IMR-90 (cell line): ENCODE measurements at regions not wholly inside any gene's neighbourhood (a gene's known extent, or its start where the extent isn't known, plus 50 kb on each side); places are given as distances from the start of the nearest gene placed in this dataset.
A peak's percentile ranks its signal among the peaks of the same experiment; 100 is the strongest.

Experiments used
- ATAC-seq: fragments of 200-7000 bp; cut with Tn5 transposase; 2 replicates; pipeline ENCODE4 v1.9.1; 2020; ENCODE audit warnings: low read depth, mild to moderate bottlenecking, moderate library complexity
- BruUV-seq: library from RNA; stranded (reverse); fragments of 400-500 nt; replicated peaks from 2 replicates; lab custom pipeline; 2021; lab: Mats Ljungman, UMichigan
- CTCF ChIA-PET: fragments of 300-600 bp; formaldehyde crosslinking; extraction: SDS; loops from one replicate; lab custom pipeline; 2021; ENCODE audit warnings: antibody characterized with exemption; lab: Yijun Ruan, JAX
- POLR2A ChIA-PET: fragments of 300-600 bp; sonication (Branson Sonifier 250); formaldehyde crosslinking; loops from one replicate; lab custom pipeline; 2022; ENCODE audit warnings: antibody characterized with exemption; ENCODE audit not compliant: unreplicated experiment; lab: Charles Lee
- DNase-seq: peaks from one replicate; pipeline ENCODE4 v3.0.0; 2013
- H2AFZ ChIP-seq: replicated peaks from 2 replicates; pipeline ENCODE3; 2013; ENCODE audit warnings: low read length, mild to moderate bottlenecking; ENCODE audit not compliant: poor library complexity
- H2AK5ac ChIP-seq: 2 replicates; pipeline ENCODE4 v1.6.1; 2013; ENCODE audit warnings: low read depth, low read length, inconsistent platforms
- H2AK9ac ChIP-seq: replicated peaks from 2 replicates; pipeline ENCODE3; 2013; ENCODE audit warnings: mild to moderate bottlenecking, low read depth, low read length, moderate library complexity; ENCODE audit not compliant: poor library complexity
- H2BK120ac ChIP-seq: 2 replicates; pipeline ENCODE4 v1.6.1; 2013; ENCODE audit warnings: low read depth, low read length, inconsistent platforms
- H2BK15ac ChIP-seq: 3 replicates; pipeline ENCODE4 v1.6.1; 2013; ENCODE audit warnings: low read depth, low read length, inconsistent platforms
- H2BK20ac ChIP-seq: 2 replicates; pipeline ENCODE4 v1.6.1; 2013; ENCODE audit warnings: low read depth, mild to moderate bottlenecking, inconsistent platforms, low read length, moderate library complexity
- H2BK5ac ChIP-seq: 2 replicates; pipeline ENCODE4 v1.6.1; 2013; ENCODE audit warnings: mild to moderate bottlenecking, low read depth, low read length, inconsistent platforms; ENCODE audit not compliant: poor library complexity, severe bottlenecking
- H3K14ac ChIP-seq: replicated peaks from 2 replicates; pipeline ENCODE4 v1.6.1; 2013; ENCODE audit warnings: low read depth, low read length, inconsistent platforms
- H3K18ac ChIP-seq: 2 replicates; pipeline ENCODE4 v1.6.1; 2013; ENCODE audit warnings: low read depth, low read length, control low read depth
- H3K23ac ChIP-seq: 2 replicates; pipeline ENCODE4 v1.6.1; 2013; ENCODE audit warnings: low read depth, low read length, inconsistent platforms
- H3K27ac ChIP-seq: 2 replicates; pipeline ENCODE4 v1.5.1; 2013; ENCODE audit warnings: mild to moderate bottlenecking, control low read depth, low read length; ENCODE audit not compliant: insufficient read depth
- H3K27me3 ChIP-seq: 2 replicates; pipeline ENCODE4 v1.6.1; 2013; ENCODE audit warnings: low read length; ENCODE audit not compliant: control insufficient read depth, insufficient read depth
- H3K36me3 ChIP-seq: 2 replicates; pipeline ENCODE4 v1.6.1; 2013; ENCODE audit warnings: low read length, mixed read lengths; ENCODE audit not compliant: control insufficient read depth, insufficient read depth
- H3K4ac ChIP-seq: 2 replicates; pipeline ENCODE4 v1.6.1; 2013; ENCODE audit warnings: low read depth, low read length, inconsistent platforms
- H3K4me1 ChIP-seq: 2 replicates; pipeline ENCODE4 v1.6.1; 2013; ENCODE audit warnings: low read length, mixed read lengths; ENCODE audit not compliant: control insufficient read depth, insufficient read depth
- H3K4me2 ChIP-seq: 2 replicates; pipeline ENCODE4 v1.6.1; 2013; ENCODE audit warnings: low read depth, mild to moderate bottlenecking, control low read depth, low read length, moderate library complexity
- H3K4me3 ChIP-seq: 2 replicates; pipeline ENCODE4 v1.5.1; 2013; ENCODE audit warnings: low read depth, mild to moderate bottlenecking, control low read depth, low read length, moderate library complexity; ENCODE audit not compliant: insufficient read depth
- H3K56ac ChIP-seq: 2 replicates; pipeline ENCODE4 v1.6.1; 2013; ENCODE audit warnings: low read length, inconsistent platforms; ENCODE audit not compliant: insufficient read depth; ENCODE audit errors: extremely low read depth
- H3K79me1 ChIP-seq, 2 experiments: 2 replicates each; pipeline ENCODE4 v1.6.1; 2013; ENCODE audit warnings: low read length in 2 of 2, inconsistent platforms in 1 of 2, low read depth in 1 of 2
- H3K9ac ChIP-seq: 2 replicates; pipeline ENCODE4 v1.6.1; 2013; ENCODE audit warnings: low read depth, low read length, control low read depth
- H3K9me1 ChIP-seq: 2 replicates; pipeline ENCODE4 v1.6.1; 2013; ENCODE audit warnings: low read length, inconsistent platforms; ENCODE audit not compliant: insufficient read depth
- H3K9me3 ChIP-seq: 2 replicates; pipeline ENCODE4 v1.6.1; 2013; ENCODE audit warnings: low read length; ENCODE audit not compliant: control insufficient read depth, insufficient read depth
- H4K20me1 ChIP-seq: 2 replicates; pipeline ENCODE4 v1.6.1; 2013; ENCODE audit warnings: low read length, inconsistent platforms; ENCODE audit not compliant: insufficient read depth
- H4K5ac ChIP-seq: 2 replicates; pipeline ENCODE4 v1.6.1; 2013; ENCODE audit warnings: mild to moderate bottlenecking, low read depth, low read length, control low read depth
- H4K8ac ChIP-seq, 2 experiments: 2 replicates each; pipeline ENCODE4 v1.6.1; 2013; ENCODE audit warnings: low read depth in 2 of 2, low read length in 2 of 2, control low read depth in 1 of 2, inconsistent platforms in 1 of 2
- H4K91ac ChIP-seq: 2 replicates; pipeline ENCODE4 v1.6.1; 2013; ENCODE audit warnings: low read depth, low read length, inconsistent platforms; ENCODE audit not compliant: insufficient read depth
- BHLHE40 ChIP-seq: fragments of 150-350 bp; IDR thresholded peaks from 2 replicates; pipeline ENCODE4 v1.6.1; 2016; ENCODE audit warnings: mild to moderate bottlenecking, low read depth, low read length
- CEBPB ChIP-seq: IDR thresholded peaks from 2 replicates; pipeline ENCODE4 v1.6.1; 2012; ENCODE audit warnings: low read depth, low read length, improper control_type of control experiment
- CHD1 ChIP-seq: IDR thresholded peaks from 2 replicates; pipeline ENCODE4 v1.6.1; 2012; ENCODE audit warnings: low read depth, low read length, improper control_type of control experiment
- CTCF ChIP-seq: conservative IDR thresholded peaks from 2 replicates; pipeline ENCODE4 v1.5.1; 2012; ENCODE audit warnings: mild to moderate bottlenecking, low read depth, low read length, improper control_type of control experiment
- ELK1 ChIP-seq: fragments of 150-350 bp; IDR thresholded peaks from 2 replicates; pipeline ENCODE4 v1.6.1; 2016; ENCODE audit warnings: low read depth, mild to moderate bottlenecking, low read length, moderate library complexity, borderline replicate concordance
- FOS ChIP-seq: fragments of 150-350 bp; IDR thresholded peaks from 2 replicates; pipeline ENCODE4 v1.6.1; 2016; ENCODE audit warnings: low read depth, low read length
- MAFK ChIP-seq: IDR thresholded peaks from 2 replicates; pipeline ENCODE4 v1.6.1; 2012; ENCODE audit warnings: low read depth, low read length, improper control_type of control experiment
- MAZ ChIP-seq: IDR thresholded peaks from 2 replicates; pipeline ENCODE4 v1.6.1; 2012; ENCODE audit warnings: low read depth, mild to moderate bottlenecking, low read length, improper control_type of control experiment, moderate library complexity, borderline replicate concordance
- MXI1 ChIP-seq: IDR thresholded peaks from 2 replicates; pipeline ENCODE4 v1.6.1; 2012; ENCODE audit warnings: low read depth, mild to moderate bottlenecking, low read length, moderate library complexity, borderline replicate concordance
- NFE2L2 ChIP-seq: fragments of 150-350 bp; IDR thresholded peaks from 2 replicates; pipeline ENCODE4 v1.6.1; 2016; ENCODE audit warnings: low read depth, mild to moderate bottlenecking, low read length
- POLR2A ChIP-seq: IDR thresholded peaks from 2 replicates; pipeline ENCODE4 v1.6.1; 2012; ENCODE audit warnings: mild to moderate bottlenecking, low read depth, low read length
- RAD21 ChIP-seq: IDR thresholded peaks from 2 replicates; pipeline ENCODE4 v1.6.1; 2012; ENCODE audit warnings: low read length, improper control_type of control experiment
- RCOR1 ChIP-seq: IDR thresholded peaks from 2 replicates; pipeline ENCODE4 v1.6.1; 2012; ENCODE audit warnings: mild to moderate bottlenecking, low read length, improper control_type of control experiment; ENCODE audit not compliant: insufficient replicate concordance
- RFX5 ChIP-seq: IDR thresholded peaks from 2 replicates; pipeline ENCODE4 v1.8.0; 2012; ENCODE audit warnings: low read depth, mild to moderate bottlenecking, low read length, moderate library complexity
- SMC3 ChIP-seq: fragments of 150-350 bp; IDR thresholded peaks from 2 replicates; pipeline ENCODE4 v1.6.1; 2016; ENCODE audit warnings: low read depth, mild to moderate bottlenecking, antibody characterized with exemption, low read length, moderate library complexity
- USF2 ChIP-seq: fragments of 150-350 bp; IDR thresholded peaks from 2 replicates; pipeline ENCODE4 v1.6.1; 2017; ENCODE audit warnings: mild to moderate bottlenecking, antibody characterized with exemption, low read length, low read depth
- WGBS, 2 experiments: methylation state at CpG; one replicate each; pipeline versions ENCODE4 v1.1.5 to v1.1.7; 2013; ENCODE audit warnings: missing lambda C conversion rate in 2 of 2; ENCODE audit not compliant: insufficient read length in 1 of 2; ENCODE audit errors: extremely low coverage in 2 of 2; 5-methylcytosine and 5-hydroxymethylcytosine counted together
- dilution Hi-C: fragments of 300-500 bp; cut with HindIII; formaldehyde crosslinking; loops from one replicate; pipeline ENCODE4 v1.14.3; 2018; ENCODE audit warnings: low sequenced_read_pairs; ENCODE audit not compliant: unreplicated experiment
- in situ Hi-C: fragments of 300-500 bp; cut with MboI; formaldehyde crosslinking; loops from 3 replicates; pipeline ENCODE4 v1.14.3; 2019; ENCODE audit warnings: low sequenced_read_pairs, inconsistent platforms, mixed read lengths
- intact Hi-C: fragments of 100-400 bp; cut with micrococcal nuclease; formaldehyde crosslinking; loops from 2 replicates; pipeline ENCODE4 v1.10.0; 2022

- H3K56ac ChIP-seq, result no peak overlapping the region
- ATAC-seq (peak; percentile 13; the same call in 1 of the 2 replicates), DNase-seq (peak; percentile 28)
- ChIA-PET CTCF (interaction anchor here (0.6 to 1.3 kb wide), 2 partner anchors 28 to 321 kb away, joined by 3 to 4 read pairs; no protein-coding TSS in a partner anchor), POLR2A (interaction anchor here (1.0 kb wide), 1 partner anchor 10 kb away, joined by 3 read pairs; no protein-coding TSS in a partner anchor)
- no peak overlapping the region for H4K91ac ChIP-seq
- no peak overlapping the region for H3K9ac ChIP-seq
- H3K27me3 ChIP-seq, result peaks cover 4% of the 10 kb centered on the region
- H3K27ac ChIP-seq, result no peak overlapping the region
- H3K18ac ChIP-seq, result no peak overlapping the region
- H3K9me1 ChIP-seq, result peaks cover 3% of the 10 kb centered on the region; the same call in 1 of the 2 replicates
- H2AK5ac ChIP-seq, result no peak overlapping the region
- no peak overlapping the region for H3K4ac ChIP-seq
- H4K8ac ChIP-seq, result no peak overlapping the region; a peak in 1 of 4 replicates
- H2BK15ac ChIP-seq, result no peak overlapping the region
- no peaks in the 10 kb centered on the region for H3K79me1 ChIP-seq
- intact Hi-C loops, result no loop called here
- no peak overlapping the region for H2BK5ac ChIP-seq
- H4K5ac ChIP-seq, result no peak overlapping the region
- no peak overlapping the region for H2AK9ac ChIP-seq
- dilution Hi-C loops, result no loop called here
- H3K4me1 ChIP-seq, result peaks cover 5% of the 10 kb centered on the region
- in situ Hi-C loops, result no loop called here
- H3K36me3 ChIP-seq, result no peaks in the 10 kb centered on the region
- H4K20me1 ChIP-seq, result no peaks in the 10 kb centered on the region
- H3K9me3 ChIP-seq, result no peaks in the 10 kb centered on the region
- BruUV-seq, result no TSS peak
- no peak overlapping the region for H3K4me3 ChIP-seq
- no peak overlapping the region for H2AFZ ChIP-seq
- no peak overlapping the region for H2BK20ac ChIP-seq
- no CpG with 5 or more reads among the region's 3 CpGs for WGBS, 2 experiments
- no peak overlapping the region for H3K23ac ChIP-seq
- H3K4me2 ChIP-seq, result no peak overlapping the region; the same call in 1 of the 2 replicates
- H3K14ac ChIP-seq, result no peak overlapping the region
- no peak overlapping the region for H2BK120ac ChIP-seq
- TF ChIP-seq MXI1 (no peak), MAFK (no peak), RAD21 (no peak), RCOR1 (no peak), CHD1 (no peak), USF2 (no peak), RFX5 (no peak), FOS (no peak), ELK1 (no peak), POLR2A (no peak), MAZ (no peak), NFE2L2 (no peak), BHLHE40 (no peak), SMC3 (no peak), CEBPB (no peak), CTCF (no peak)
Measured at GRCh38 chr6:7671581-7671980, 54.3 kb upstream of the BMP6 start.
